Neural cell (in vitro differentiated cells): ENCODE measurements at regions not wholly inside any gene's neighbourhood (a gene's known extent, or its start where the extent isn't known, plus 50 kb on each side); places are given as distances from the start of the nearest gene placed in this dataset.

Experiments used
- H2AFZ ChIP-seq: fragments of 200-600, 300-800 bp; sonication (generic), shearing (Covaris generic); 2 replicates; pipeline ENCODE4 v1.6.0; 2014; ENCODE audit warnings: low read depth, mild to moderate bottlenecking, antibody characterized with exemption, low read length, moderate library complexity
- H3F3A ChIP-seq: fragments of 200-600 bp; shearing (Covaris generic); 2 replicates; pipeline ENCODE4 v1.6.1; 2016; ENCODE audit warnings: mild to moderate bottlenecking, moderate library complexity, mixed read lengths, antibody characterized with exemption, low read length; ENCODE audit not compliant: insufficient read depth, poor library complexity, severe bottlenecking
- H3K27ac ChIP-seq: fragments of 200-600, 300-800 bp; sonication (generic), shearing (Covaris generic); 2 replicates; pipeline ENCODE4 v1.5.1; 2014; ENCODE audit warnings: mild to moderate bottlenecking, low read length, moderate library complexity
- H3K27me3 ChIP-seq: fragments of 300-800, 200-600 bp; sonication (generic), shearing (Covaris generic); 2 replicates; pipeline ENCODE4 v1.6.0; 2014; ENCODE audit warnings: mild to moderate bottlenecking, low read depth, low read length, moderate library complexity; ENCODE audit not compliant: insufficient read depth
- H3K36me3 ChIP-seq: fragments of 300-800, 200-600 bp; sonication (generic), shearing (Covaris generic); 2 replicates; pipeline ENCODE4 v1.5.1; 2014; ENCODE audit warnings: mild to moderate bottlenecking, antibody characterized with exemption, low read length, moderate library complexity; ENCODE audit not compliant: insufficient read depth
- H3K4me2 ChIP-seq: fragments of 300-800, 200-600 bp; sonication (generic), shearing (Covaris generic); 2 replicates; pipeline ENCODE4 v1.6.0; 2014; ENCODE audit warnings: mild to moderate bottlenecking, low read length
- H3K4me3 ChIP-seq: fragments of 300-800, 200-600 bp; sonication (generic), shearing (Covaris generic); 2 replicates; pipeline ENCODE4 v1.5.1; 2014; ENCODE audit warnings: mild to moderate bottlenecking, low read length, moderate library complexity
- H3K79me2 ChIP-seq: fragments of 200-600 bp; shearing (Covaris generic); replicated peaks from 2 replicates; pipeline ENCODE4 v1.6.0; 2014; ENCODE audit warnings: mild to moderate bottlenecking, low read length, moderate library complexity; ENCODE audit not compliant: insufficient read depth
- H3K9ac ChIP-seq: fragments of 300-800, 200-600 bp; sonication (generic), shearing (Covaris generic); 2 replicates; pipeline ENCODE4 v1.6.1; 2016; ENCODE audit warnings: mild to moderate bottlenecking, low read length, mixed read lengths
- H3K9me2 ChIP-seq: fragments of 200-600 bp; shearing (Covaris generic); 2 replicates; pipeline ENCODE4 v1.6.1; 2016; ENCODE audit warnings: mild to moderate bottlenecking, low read length, mixed read lengths; ENCODE audit not compliant: insufficient read depth
- H3K9me3 ChIP-seq: fragments of 200-600, 300-800 bp; sonication (generic), shearing (Covaris generic); 2 replicates; pipeline ENCODE4 v1.6.1; 2016; ENCODE audit warnings: mild to moderate bottlenecking, mixed run types, low read length, moderate library complexity, mixed read lengths
- H4K20me1 ChIP-seq: fragments of 200-600 bp; shearing (Covaris generic); 2 replicates; pipeline ENCODE4 v1.6.1; 2016; ENCODE audit warnings: mild to moderate bottlenecking, mixed run types; ENCODE audit not compliant: insufficient read depth
- EP300 ChIP-seq: fragments of 450-650 bp; conservative IDR thresholded peaks from 2 replicates; pipeline ENCODE4 v1.6.1; 2014; ENCODE audit warnings: antibody characterized with exemption, mild to moderate bottlenecking, moderate library complexity; ENCODE audit not compliant: poor library complexity, severe bottlenecking
- EZH2 ChIP-seq: fragments of 200-600, 300-800 bp; shearing (Covaris generic), sonication (generic); IDR thresholded peaks from 2 replicates; pipeline ENCODE4 v1.6.1; 2014; ENCODE audit warnings: antibody characterized with exemption, low read length, borderline replicate concordance, mild to moderate bottlenecking; ENCODE audit not compliant: insufficient read depth, poor library complexity, severe bottlenecking
- MXI1 ChIP-seq: fragments of 450-650 bp; conservative IDR thresholded peaks from 2 replicates; pipeline ENCODE4 v1.6.1; 2014; ENCODE audit warnings: antibody characterized with exemption, mild to moderate bottlenecking; ENCODE audit not compliant: poor library complexity, severe bottlenecking
- POLR2AphosphoS5 ChIP-seq: IDR thresholded peaks from 2 replicates; pipeline ENCODE4 v1.6.1; 2012
- RAD21 ChIP-seq: fragments of 450-650 bp; conservative IDR thresholded peaks from 2 replicates; pipeline ENCODE4 v1.6.1; 2014; ENCODE audit warnings: antibody characterized with exemption, mild to moderate bottlenecking, moderate library complexity
- SMC3 ChIP-seq: fragments of 450-650 bp; conservative IDR thresholded peaks from 2 replicates; pipeline ENCODE4 v1.6.1; 2014; ENCODE audit warnings: antibody characterized with exemption, mild to moderate bottlenecking, moderate library complexity; ENCODE audit not compliant: poor library complexity
- TAF1 ChIP-seq: IDR thresholded peaks from 2 replicates; pipeline ENCODE4 v1.6.1; 2012; ENCODE audit warnings: low read depth
- TF ChIP-seq, protein P1 (sequence below): IDR thresholded peaks from 2 replicates; pipeline ENCODE4 v1.6.1; 2012; ENCODE audit warnings: borderline replicate concordance
- TF ChIP-seq, protein P2 (sequence below): fragments of 450-650 bp; IDR thresholded peaks from 2 replicates; pipeline ENCODE4 v1.5.1; 2014; ENCODE audit warnings: antibody characterized with exemption, mild to moderate bottlenecking, moderate library complexity; ENCODE audit not compliant: poor library complexity, severe bottlenecking

DNA sequence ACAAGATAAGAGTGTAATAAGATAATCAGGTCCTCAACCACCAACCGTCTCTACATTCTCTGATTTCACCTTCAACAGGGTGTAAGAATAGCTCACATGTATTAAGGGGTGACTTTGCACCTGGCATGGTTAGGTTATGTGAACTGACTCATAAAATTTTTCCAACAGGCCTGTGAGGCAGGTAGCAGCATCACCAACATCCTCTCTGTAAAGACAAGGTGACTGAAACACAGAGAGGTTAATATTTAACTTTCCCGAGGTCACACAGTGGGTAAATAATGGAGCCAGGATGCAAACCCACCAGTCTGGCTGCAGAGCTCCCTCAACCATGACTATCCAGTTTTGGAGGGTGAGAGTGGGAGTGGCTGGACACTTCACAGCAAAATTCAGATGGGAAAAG lies 317.2 kb downstream of the C16orf95 start:
- H4K20me1 ChIP-seq, result no peaks in the 10 kb centered on the region
- no peak for TF ChIP-seq SMC3
- no peak for TF ChIP-seq EZH2
- no peak for TF ChIP-seq RAD21
- no peak for TF ChIP-seq POLR2AphosphoS5
- TF ChIP-seq MXI1, result no peak
- TF ChIP-seq, protein P1, sequence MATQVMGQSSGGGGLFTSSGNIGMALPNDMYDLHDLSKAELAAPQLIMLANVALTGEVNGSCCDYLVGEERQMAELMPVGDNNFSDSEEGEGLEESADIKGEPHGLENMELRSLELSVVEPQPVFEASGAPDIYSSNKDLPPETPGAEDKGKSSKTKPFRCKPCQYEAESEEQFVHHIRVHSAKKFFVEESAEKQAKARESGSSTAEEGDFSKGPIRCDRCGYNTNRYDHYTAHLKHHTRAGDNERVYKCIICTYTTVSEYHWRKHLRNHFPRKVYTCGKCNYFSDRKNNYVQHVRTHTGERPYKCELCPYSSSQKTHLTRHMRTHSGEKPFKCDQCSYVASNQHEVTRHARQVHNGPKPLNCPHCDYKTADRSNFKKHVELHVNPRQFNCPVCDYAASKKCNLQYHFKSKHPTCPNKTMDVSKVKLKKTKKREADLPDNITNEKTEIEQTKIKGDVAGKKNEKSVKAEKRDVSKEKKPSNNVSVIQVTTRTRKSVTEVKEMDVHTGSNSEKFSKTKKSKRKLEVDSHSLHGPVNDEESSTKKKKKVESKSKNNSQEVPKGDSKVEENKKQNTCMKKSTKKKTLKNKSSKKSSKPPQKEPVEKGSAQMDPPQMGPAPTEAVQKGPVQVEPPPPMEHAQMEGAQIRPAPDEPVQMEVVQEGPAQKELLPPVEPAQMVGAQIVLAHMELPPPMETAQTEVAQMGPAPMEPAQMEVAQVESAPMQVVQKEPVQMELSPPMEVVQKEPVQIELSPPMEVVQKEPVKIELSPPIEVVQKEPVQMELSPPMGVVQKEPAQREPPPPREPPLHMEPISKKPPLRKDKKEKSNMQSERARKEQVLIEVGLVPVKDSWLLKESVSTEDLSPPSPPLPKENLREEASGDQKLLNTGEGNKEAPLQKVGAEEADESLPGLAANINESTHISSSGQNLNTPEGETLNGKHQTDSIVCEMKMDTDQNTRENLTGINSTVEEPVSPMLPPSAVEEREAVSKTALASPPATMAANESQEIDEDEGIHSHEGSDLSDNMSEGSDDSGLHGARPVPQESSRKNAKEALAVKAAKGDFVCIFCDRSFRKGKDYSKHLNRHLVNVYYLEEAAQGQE, result no peak
- no peak for TF ChIP-seq EP300
- TF ChIP-seq TAF1, result no peak
- TF ChIP-seq, protein P2, sequence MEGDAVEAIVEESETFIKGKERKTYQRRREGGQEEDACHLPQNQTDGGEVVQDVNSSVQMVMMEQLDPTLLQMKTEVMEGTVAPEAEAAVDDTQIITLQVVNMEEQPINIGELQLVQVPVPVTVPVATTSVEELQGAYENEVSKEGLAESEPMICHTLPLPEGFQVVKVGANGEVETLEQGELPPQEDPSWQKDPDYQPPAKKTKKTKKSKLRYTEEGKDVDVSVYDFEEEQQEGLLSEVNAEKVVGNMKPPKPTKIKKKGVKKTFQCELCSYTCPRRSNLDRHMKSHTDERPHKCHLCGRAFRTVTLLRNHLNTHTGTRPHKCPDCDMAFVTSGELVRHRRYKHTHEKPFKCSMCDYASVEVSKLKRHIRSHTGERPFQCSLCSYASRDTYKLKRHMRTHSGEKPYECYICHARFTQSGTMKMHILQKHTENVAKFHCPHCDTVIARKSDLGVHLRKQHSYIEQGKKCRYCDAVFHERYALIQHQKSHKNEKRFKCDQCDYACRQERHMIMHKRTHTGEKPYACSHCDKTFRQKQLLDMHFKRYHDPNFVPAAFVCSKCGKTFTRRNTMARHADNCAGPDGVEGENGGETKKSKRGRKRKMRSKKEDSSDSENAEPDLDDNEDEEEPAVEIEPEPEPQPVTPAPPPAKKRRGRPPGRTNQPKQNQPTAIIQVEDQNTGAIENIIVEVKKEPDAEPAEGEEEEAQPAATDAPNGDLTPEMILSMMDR, result no peak
- no peaks in the 10 kb centered on the region for H3K9me3 ChIP-seq
- H3K4me2 ChIP-seq, result no peak overlapping the region
- H3K79me2 ChIP-seq, result no peaks in the 10 kb centered on the region
- no peaks in the 10 kb centered on the region for H3F3A ChIP-seq
- H3K9me2 ChIP-seq, result no peaks in the 10 kb centered on the region
- no peak overlapping the region for H3K9ac ChIP-seq
- H2AFZ ChIP-seq, result no peak overlapping the region
- H3K27ac ChIP-seq, result no peak overlapping the region
- H3K4me3 ChIP-seq, result no peak overlapping the region
- no peaks in the 10 kb centered on the region for H3K27me3 ChIP-seq
- no peaks in the 10 kb centered on the region for H3K36me3 ChIP-seq

DNA sequence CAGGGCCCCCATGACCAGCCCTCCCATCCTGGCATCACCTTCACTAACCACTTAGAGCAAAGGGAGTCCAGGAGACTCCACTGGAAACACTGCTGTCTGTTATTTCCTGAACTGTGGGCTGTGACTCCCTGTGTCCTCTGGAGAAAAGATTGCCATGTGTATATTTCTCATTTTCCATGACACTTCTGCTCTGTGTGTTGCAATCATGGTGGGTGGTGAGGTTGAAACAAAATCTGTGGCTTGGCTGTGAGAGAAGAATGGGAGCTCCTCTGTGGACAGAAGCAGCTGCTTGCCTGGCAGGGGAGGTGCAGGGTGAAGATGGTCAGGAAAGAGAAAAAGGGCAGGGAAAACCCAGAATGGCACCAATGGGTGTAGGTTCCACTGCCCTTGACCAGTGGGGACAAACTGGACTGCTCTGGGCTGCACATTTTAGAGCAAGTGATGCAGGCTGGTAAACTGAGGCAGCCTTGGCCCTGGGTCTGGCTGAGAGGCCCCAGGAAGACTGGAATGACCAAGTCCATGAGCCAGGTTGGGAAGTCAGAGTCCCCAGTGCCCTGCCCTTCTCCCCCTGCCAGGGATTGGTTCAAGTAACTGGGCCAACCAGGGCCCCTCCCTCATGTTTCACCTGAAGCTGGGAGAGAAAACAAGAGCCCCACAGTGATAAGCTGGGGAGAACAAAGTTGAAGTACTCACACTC lies 314.3 kb downstream of the C16orf95 start:
- H3K27ac ChIP-seq, result no peak overlapping the region
- no peak overlapping the region for H3K4me2 ChIP-seq
- no peaks in the 10 kb centered on the region for H3F3A ChIP-seq
- no peaks in the 10 kb centered on the region for H3K9me3 ChIP-seq
- no peak overlapping the region for H2AFZ ChIP-seq
- no peaks in the 10 kb centered on the region for H3K9me2 ChIP-seq
- H3K4me3 ChIP-seq, result no peak overlapping the region
- no peak overlapping the region for H3K9ac ChIP-seq
- H3K27me3 ChIP-seq, result no peaks in the 10 kb centered on the region
- H4K20me1 ChIP-seq, result no peaks in the 10 kb centered on the region
- TF ChIP-seq EP300, result no peak
- no peak for TF ChIP-seq EZH2
- TF ChIP-seq TAF1, result no peak
- TF ChIP-seq, protein P1, result no peak
- TF ChIP-seq MXI1, result no peak
- TF ChIP-seq, protein P2, result no peak
- no peak for TF ChIP-seq SMC3
- TF ChIP-seq POLR2AphosphoS5, result no peak
- no peak for TF ChIP-seq RAD21
- no peaks in the 10 kb centered on the region for H3K36me3 ChIP-seq
- no peaks in the 10 kb centered on the region for H3K79me2 ChIP-seq
